ENCODE measurements at regions not wholly inside any gene's neighbourhood (a gene's known extent, or its start where the extent isn't known, plus 50 kb on each side); places are given as distances from the start of the nearest gene placed in this dataset.

DNA sequence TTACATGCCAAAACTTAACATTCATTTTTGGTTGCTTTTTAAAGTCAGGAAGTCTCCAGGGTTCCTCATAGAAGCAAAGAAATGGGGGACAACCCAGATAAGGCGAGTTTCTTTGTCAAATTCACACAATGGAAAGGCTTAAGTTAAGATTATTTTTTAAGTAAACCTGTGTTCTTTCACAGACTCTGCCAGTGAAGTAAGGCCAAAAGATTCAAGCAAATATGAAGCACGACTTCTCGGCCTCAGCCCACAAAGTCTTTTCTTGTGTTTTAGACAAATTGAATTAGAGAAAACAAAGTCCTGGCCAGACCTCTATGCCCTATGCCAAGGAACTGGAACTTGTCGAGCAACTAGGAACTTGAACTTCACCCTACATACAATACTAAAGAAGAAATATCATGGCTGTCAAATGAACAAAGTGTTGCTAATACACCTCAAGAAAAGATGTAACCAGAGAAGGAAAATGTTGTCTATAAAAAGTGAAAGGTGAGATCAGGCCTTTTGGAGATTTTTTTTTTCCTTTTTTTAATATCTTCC, 540.0 kb upstream of the JARID2 start:
- no peaks in the 10 kb centered on the region for H3K4me1 ChIP-seq (ENCODE audit: control insufficient read depth, insufficient read depth, low read length)
- CTCF ChIA-PET = interaction anchor here (0.8 kb wide), 1 partner anchor 133 kb away, joined by 3 read pairs; no protein-coding TSS in a partner anchor
- no peaks in the 10 kb centered on the region for H3K36me3 ChIP-seq (ENCODE audit: control insufficient read depth in 2 of 2, insufficient read depth in 1 of 2, low read length in 2 of 2)
- no peaks in the 10 kb centered on the region for H3K9me3 ChIP-seq (ENCODE audit: control insufficient read depth, insufficient read depth, low read depth, low read length)
- H3K4me3 ChIP-seq (ENCODE audit: low read depth, low read length) = no peak overlapping the region
- POLR2A ChIA-PET = interaction anchor here (0.6 kb wide), 1 partner anchor 91 kb away, joined by 4 read pairs; no protein-coding TSS in a partner anchor
- no peak overlapping the region for H3K27ac ChIP-seq (ENCODE audit: extremely low read depth, low read depth, low read length)
- TF ChIP-seq, protein P1, sequence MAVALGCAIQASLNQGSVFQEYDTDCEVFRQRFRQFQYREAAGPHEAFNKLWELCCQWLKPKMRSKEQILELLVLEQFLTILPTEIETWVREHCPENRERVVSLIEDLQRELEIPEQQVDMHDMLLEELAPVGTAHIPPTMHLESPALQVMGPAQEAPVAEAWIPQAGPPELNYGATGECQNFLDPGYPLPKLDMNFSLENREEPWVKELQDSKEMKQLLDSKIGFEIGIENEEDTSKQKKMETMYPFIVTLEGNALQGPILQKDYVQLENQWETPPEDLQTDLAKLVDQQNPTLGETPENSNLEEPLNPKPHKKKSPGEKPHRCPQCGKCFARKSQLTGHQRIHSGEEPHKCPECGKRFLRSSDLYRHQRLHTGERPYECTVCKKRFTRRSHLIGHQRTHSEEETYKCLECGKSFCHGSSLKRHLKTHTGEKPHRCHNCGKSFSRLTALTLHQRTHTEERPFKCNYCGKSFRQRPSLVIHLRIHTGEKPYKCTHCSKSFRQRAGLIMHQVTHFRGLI (tag by site-specific recombination; IDR thresholded peaks at IDR 0.05) = no peak
- TF ChIP-seq ZNF549 (tag by site-specific recombination; IDR thresholded peaks at IDR 0.05) (no peak), RBAK (tag by site-specific recombination; IDR thresholded peaks at IDR 0.05) (no peak), ZBTB17 (tag by site-specific recombination; IDR thresholded peaks at IDR 0.05) (no peak)
- TF ChIP-seq, protein P2, sequence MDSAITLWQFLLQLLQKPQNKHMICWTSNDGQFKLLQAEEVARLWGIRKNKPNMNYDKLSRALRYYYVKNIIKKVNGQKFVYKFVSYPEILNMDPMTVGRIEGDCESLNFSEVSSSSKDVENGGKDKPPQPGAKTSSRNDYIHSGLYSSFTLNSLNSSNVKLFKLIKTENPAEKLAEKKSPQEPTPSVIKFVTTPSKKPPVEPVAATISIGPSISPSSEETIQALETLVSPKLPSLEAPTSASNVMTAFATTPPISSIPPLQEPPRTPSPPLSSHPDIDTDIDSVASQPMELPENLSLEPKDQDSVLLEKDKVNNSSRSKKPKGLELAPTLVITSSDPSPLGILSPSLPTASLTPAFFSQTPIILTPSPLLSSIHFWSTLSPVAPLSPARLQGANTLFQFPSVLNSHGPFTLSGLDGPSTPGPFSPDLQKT (IDR thresholded peaks at IDR 0.05; ENCODE audit: borderline replicate concordance, low read depth, low read length) = no peak

DNA sequence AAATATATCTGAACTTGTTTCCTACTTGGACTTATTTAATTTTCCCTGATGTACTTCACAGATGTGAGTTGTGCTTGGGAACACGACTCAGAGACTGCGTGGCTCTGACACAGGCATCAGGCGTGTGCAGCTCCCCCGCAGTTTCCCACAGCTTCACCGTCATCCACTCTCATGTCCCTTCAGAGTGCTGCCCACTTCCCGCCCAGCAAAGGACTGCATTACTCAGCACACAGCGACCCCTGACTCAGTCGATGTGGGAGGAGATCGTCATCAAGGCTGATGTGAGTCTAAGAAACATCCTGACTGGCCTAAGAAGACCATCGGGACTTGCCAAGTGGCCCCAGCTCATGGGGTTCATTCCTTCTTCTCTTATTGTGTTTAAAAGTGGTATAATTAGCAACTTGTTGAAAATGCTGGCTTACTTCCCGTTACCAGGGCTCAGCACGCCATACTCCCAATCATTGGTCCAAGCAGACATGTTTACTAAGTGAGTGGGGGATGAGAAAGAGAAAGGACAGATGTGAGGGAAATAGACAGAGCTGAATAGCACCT, 539.4 kb upstream of the JARID2 start:
- no peaks in the 10 kb centered on the region for H3K36me3 ChIP-seq (ENCODE audit: control insufficient read depth in 2 of 2, insufficient read depth in 1 of 2, low read length in 2 of 2)
- POLR2A ChIA-PET = interaction anchor here (0.6 kb wide), 1 partner anchor 91 kb away, joined by 4 read pairs; no protein-coding TSS in a partner anchor
- TF ChIP-seq ZFHX2 (tag by site-specific recombination; conservative IDR thresholded peaks at IDR 0.05) = peak; percentile 96
- peak; percentile 95 for TF ChIP-seq EGR2 (tag by site-specific recombination; IDR thresholded peaks at IDR 0.05; ENCODE audit: low read depth)
- no peak for TF ChIP-seq ZNF561 (tag by site-specific recombination; IDR thresholded peaks at IDR 0.05; ENCODE audit: borderline replicate concordance)
- CTCF ChIA-PET = interaction anchor here (0.8 kb wide), 1 partner anchor 133 kb away, joined by 3 read pairs; no protein-coding TSS in a partner anchor
- H3K27ac ChIP-seq (ENCODE audit: extremely low read depth, low read depth, low read length) = no peak overlapping the region
- H3K4me3 ChIP-seq (ENCODE audit: low read depth, low read length) = no peak overlapping the region
- no peaks in the 10 kb centered on the region for H3K9me3 ChIP-seq (ENCODE audit: control insufficient read depth, insufficient read depth, low read depth, low read length)
- no peaks in the 10 kb centered on the region for H3K4me1 ChIP-seq (ENCODE audit: control insufficient read depth, insufficient read depth, low read length)

DNA sequence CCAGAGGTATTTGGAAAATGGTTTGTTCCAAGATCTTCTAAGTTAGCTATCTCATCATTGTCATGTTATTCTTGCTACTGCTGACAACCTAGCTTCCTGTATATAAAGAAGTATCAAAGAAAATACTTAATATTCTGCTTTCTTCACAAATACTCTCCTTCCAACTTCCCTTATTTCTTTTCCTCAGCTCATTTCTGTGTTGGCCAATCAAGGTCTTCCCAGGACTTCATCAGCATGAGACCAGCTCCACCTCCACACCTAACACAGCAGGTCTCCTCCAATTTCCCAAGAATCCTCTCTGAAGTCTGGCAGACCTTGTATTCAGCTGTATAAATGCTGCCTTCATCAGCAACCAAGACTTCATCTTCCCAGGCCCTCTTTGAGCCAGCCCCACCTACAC, 538.6 kb upstream of the JARID2 start:
- no peak for TF ChIP-seq KLF16 (tag by site-specific recombination; IDR thresholded peaks at IDR 0.05)
- TF ChIP-seq, protein P3, sequence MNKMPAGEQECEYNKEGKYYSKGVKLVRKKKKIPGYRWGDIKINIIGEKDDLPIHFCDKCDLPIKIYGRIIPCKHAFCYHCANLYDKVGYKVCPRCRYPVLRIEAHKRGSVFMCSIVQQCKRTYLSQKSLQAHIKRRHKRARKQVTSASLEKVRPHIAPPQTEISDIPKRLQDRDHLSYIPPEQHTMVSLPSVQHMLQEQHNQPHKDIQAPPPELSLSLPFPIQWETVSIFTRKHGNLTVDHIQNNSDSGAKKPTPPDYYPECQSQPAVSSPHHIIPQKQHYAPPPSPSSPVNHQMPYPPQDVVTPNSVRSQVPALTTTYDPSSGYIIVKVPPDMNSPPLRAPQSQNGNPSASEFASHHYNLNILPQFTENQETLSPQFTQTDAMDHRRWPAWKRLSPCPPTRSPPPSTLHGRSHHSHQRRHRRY (tag by site-specific recombination; IDR thresholded peaks at IDR 0.05) = no peak
- no peak for TF ChIP-seq ZBTB17 (tag by site-specific recombination; IDR thresholded peaks at IDR 0.05)
- no peak for TF ChIP-seq SP7 (tag by site-specific recombination; IDR thresholded peaks at IDR 0.05)
- TF ChIP-seq ZXDB (tag by site-specific recombination; IDR thresholded peaks at IDR 0.05) = no peak
- no peak for TF ChIP-seq ZNF19 (tag by site-specific recombination; IDR thresholded peaks at IDR 0.05; ENCODE audit: low read depth)
- TF ChIP-seq, protein P4, sequence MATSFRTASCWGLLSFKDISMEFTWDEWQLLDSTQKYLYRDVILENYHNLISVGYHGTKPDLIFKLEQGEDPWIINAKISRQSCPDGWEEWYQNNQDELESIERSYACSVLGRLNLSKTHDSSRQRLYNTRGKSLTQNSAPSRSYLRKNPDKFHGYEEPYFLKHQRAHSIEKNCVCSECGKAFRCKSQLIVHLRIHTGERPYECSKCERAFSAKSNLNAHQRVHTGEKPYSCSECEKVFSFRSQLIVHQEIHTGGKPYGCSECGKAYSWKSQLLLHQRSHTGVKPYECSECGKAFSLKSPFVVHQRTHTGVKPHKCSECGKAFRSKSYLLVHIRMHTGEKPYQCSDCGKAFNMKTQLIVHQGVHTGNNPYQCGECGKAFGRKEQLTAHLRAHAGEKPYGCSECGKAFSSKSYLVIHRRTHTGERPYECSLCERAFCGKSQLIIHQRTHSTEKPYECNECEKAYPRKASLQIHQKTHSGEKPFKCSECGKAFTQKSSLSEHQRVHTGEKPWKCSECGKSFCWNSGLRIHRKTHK (tag by site-specific recombination; IDR thresholded peaks at IDR 0.05) = no peak
- TF ChIP-seq ZNF223 (tag by site-specific recombination; IDR thresholded peaks at IDR 0.05) = no peak
- no peak for TF ChIP-seq ZNF624 (tag by site-specific recombination; IDR thresholded peaks at IDR 0.05)
- TF ChIP-seq, protein P5, sequence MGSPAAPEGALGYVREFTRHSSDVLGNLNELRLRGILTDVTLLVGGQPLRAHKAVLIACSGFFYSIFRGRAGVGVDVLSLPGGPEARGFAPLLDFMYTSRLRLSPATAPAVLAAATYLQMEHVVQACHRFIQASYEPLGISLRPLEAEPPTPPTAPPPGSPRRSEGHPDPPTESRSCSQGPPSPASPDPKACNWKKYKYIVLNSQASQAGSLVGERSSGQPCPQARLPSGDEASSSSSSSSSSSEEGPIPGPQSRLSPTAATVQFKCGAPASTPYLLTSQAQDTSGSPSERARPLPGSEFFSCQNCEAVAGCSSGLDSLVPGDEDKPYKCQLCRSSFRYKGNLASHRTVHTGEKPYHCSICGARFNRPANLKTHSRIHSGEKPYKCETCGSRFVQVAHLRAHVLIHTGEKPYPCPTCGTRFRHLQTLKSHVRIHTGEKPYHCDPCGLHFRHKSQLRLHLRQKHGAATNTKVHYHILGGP (tag by site-specific recombination; IDR thresholded peaks at IDR 0.05) = no peak
- no peak for TF ChIP-seq ZBTB48 (tag by site-specific recombination; IDR thresholded peaks at IDR 0.05)
- TF ChIP-seq TRIM28 (IDR thresholded peaks at IDR 0.05; ENCODE audit: borderline replicate concordance, low read length) = no peak
- no peak for TF ChIP-seq EGR2 (tag by site-specific recombination; IDR thresholded peaks at IDR 0.05; ENCODE audit: low read depth)
- TF ChIP-seq ZNF555 (tag by site-specific recombination; conservative IDR thresholded peaks at IDR 0.05) = no peak
- TF ChIP-seq ZNF157 (tag by site-specific recombination; IDR thresholded peaks at IDR 0.05) = no peak
- TF ChIP-seq ZNF302 (tag by site-specific recombination; IDR thresholded peaks at IDR 0.05; ENCODE audit: low read depth) = no peak
- TF ChIP-seq ZNF792 (tag by site-specific recombination; IDR thresholded peaks at IDR 0.05) = no peak
- TF ChIP-seq ZSCAN30 (tag by site-specific recombination; IDR thresholded peaks at IDR 0.05) = no peak
- no peak for TF ChIP-seq ZFHX2 (tag by site-specific recombination; conservative IDR thresholded peaks at IDR 0.05)
- TF ChIP-seq SCRT2 (tag by site-specific recombination; IDR thresholded peaks at IDR 0.05) = no peak
- Histone ChIP-seq H3K27ac (ENCODE audit: extremely low read depth, low read depth, low read length) (no peak overlapping the region), H3K9me3 (ENCODE audit: control insufficient read depth, insufficient read depth, low read depth, low read length) (no peaks in the 10 kb centered on the region), H3K4me1 (ENCODE audit: control insufficient read depth, insufficient read depth, low read length) (no peaks in the 10 kb centered on the region), H3K4me3 (ENCODE audit: low read depth, low read length) (no peak overlapping the region), H3K36me3 (ENCODE audit: control insufficient read depth in 2 of 2, insufficient read depth in 1 of 2, low read length in 2 of 2) (no peaks in the 10 kb centered on the region)
- CTCF ChIA-PET = interaction anchor here (0.6 kb wide), 1 partner anchor 321 kb away, joined by 5 read pairs; no protein-coding TSS in a partner anchor
- POLR2A ChIA-PET = no interaction called here
